ENCODE measurements at regions not wholly inside any gene's neighbourhood (a gene's known extent, or its start where the extent isn't known, plus 50 kb on each side); places are given as distances from the start of the nearest gene placed in this dataset.

DNA sequence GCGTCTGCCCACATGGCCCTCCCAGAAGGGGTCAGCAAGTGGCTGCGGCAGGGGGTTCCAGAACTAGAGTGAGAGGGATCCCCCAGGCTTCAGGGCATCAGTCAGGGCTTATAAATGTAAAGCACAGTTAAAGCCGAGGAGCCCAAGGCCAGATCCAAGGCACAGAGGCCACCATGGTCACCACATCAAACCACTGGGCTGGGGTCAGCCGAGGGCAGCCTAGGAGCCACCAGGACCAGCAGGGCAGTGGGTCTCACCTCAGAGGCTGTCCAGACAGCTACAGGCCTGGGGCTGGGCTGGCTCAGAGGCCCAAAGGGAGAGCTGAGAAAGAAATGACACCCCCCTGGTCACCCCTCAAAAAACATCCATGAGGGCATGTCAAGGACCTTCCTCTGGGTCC lies 188.5 kb downstream of the INHBB start:
- TF ChIP-seq, protein P1, sequence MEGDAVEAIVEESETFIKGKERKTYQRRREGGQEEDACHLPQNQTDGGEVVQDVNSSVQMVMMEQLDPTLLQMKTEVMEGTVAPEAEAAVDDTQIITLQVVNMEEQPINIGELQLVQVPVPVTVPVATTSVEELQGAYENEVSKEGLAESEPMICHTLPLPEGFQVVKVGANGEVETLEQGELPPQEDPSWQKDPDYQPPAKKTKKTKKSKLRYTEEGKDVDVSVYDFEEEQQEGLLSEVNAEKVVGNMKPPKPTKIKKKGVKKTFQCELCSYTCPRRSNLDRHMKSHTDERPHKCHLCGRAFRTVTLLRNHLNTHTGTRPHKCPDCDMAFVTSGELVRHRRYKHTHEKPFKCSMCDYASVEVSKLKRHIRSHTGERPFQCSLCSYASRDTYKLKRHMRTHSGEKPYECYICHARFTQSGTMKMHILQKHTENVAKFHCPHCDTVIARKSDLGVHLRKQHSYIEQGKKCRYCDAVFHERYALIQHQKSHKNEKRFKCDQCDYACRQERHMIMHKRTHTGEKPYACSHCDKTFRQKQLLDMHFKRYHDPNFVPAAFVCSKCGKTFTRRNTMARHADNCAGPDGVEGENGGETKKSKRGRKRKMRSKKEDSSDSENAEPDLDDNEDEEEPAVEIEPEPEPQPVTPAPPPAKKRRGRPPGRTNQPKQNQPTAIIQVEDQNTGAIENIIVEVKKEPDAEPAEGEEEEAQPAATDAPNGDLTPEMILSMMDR (conservative IDR thresholded peaks at IDR 0.05; ENCODE audit: low read depth, low read length) = no peak
- no peak for TF ChIP-seq EZH2 (IDR thresholded peaks at IDR 0.05; ENCODE audit: borderline replicate concordance, low read depth, low read length, poor library complexity, severe bottlenecking)
